Neuronal stem cell (in vitro differentiated cells): ENCODE measurements at regions not wholly inside any gene's neighbourhood (a gene's known extent, or its start where the extent isn't known, plus 50 kb on each side); places are given as distances from the start of the nearest gene placed in this dataset.

Experiments used
- DNase-seq: peaks from one replicate; pipeline ENCODE4 v3.0.0-alpha.2; 2013; ENCODE audit warnings: low spot score
- H2AFZ ChIP-seq: one replicate; pipeline ENCODE4 v1.6.1; 2013; ENCODE audit warnings: mild to moderate bottlenecking, low read length, inconsistent platforms
- H2AK5ac ChIP-seq: 2 replicates; pipeline ENCODE4 v1.6.1; 2013; ENCODE audit warnings: low read depth, mild to moderate bottlenecking, inconsistent platforms, low read length, moderate library complexity, mixed read lengths
- H2BK120ac ChIP-seq: 2 replicates; pipeline ENCODE4 v1.6.1; 2013; ENCODE audit warnings: low read depth, mild to moderate bottlenecking, inconsistent platforms, low read length, moderate library complexity, mixed read lengths
- H2BK12ac ChIP-seq: one replicate; pipeline ENCODE4 v1.6.1; 2013; ENCODE audit warnings: low read length, inconsistent platforms
- H2BK15ac ChIP-seq: 2 replicates; pipeline ENCODE4 v1.6.1; 2013; ENCODE audit warnings: mild to moderate bottlenecking, low read length, inconsistent platforms, mixed read lengths
- H2BK5ac ChIP-seq: one replicate; pipeline ENCODE4 v1.6.1; 2013; ENCODE audit warnings: inconsistent platforms, mild to moderate bottlenecking, low read length, moderate library complexity
- H3K14ac ChIP-seq: one replicate; pipeline ENCODE4 v1.6.1; 2013; ENCODE audit warnings: low read length, inconsistent platforms
- H3K18ac ChIP-seq: 2 replicates; pipeline ENCODE4 v1.6.1; 2013; ENCODE audit warnings: low read length, inconsistent platforms
- H3K23ac ChIP-seq: 2 replicates; pipeline ENCODE4 v1.6.1; 2013; ENCODE audit warnings: low read depth, mild to moderate bottlenecking, mixed read lengths, low read length, inconsistent platforms; ENCODE audit not compliant: poor library complexity
- H3K27ac ChIP-seq: replicated peaks from 3 replicates; pipeline ENCODE4 v1.5.1; 2013; ENCODE audit warnings: low read length, inconsistent platforms
- H3K27me3 ChIP-seq, 3 experiments: 2 replicates each; pipeline ENCODE4 v1.6.1; 2013; ENCODE audit warnings: low read length in 3 of 3, mild to moderate bottlenecking in 2 of 3, inconsistent platforms in 1 of 3, low read depth in 1 of 3, mixed read lengths in 1 of 3, moderate library complexity in 1 of 3; ENCODE audit not compliant: control insufficient read depth in 3 of 3, insufficient read depth in 3 of 3
- H3K36me3 ChIP-seq, 2 donors: replicated peaks in 1 of 2; 2 replicates each; pipeline ENCODE4 v1.6.1; 2013; ENCODE audit warnings: low read length in 2 of 2; ENCODE audit not compliant: control insufficient read depth in 2 of 2, insufficient read depth in 2 of 2
- H3K4ac ChIP-seq: 2 replicates; pipeline ENCODE4 v1.6.1; 2013; ENCODE audit warnings: inconsistent platforms, mild to moderate bottlenecking, low read length, moderate library complexity
- H3K4me1 ChIP-seq, 2 donors: 1 replicate in 1 of 2; 2 replicates in 1 of 2; pipeline ENCODE4 v1.6.1; 2013; ENCODE audit warnings: low read length in 2 of 2, low read depth in 1 of 2; ENCODE audit not compliant: control insufficient read depth in 2 of 2, insufficient read depth in 1 of 2
- H3K4me2 ChIP-seq: one replicate; pipeline ENCODE4 v1.6.1; 2013; ENCODE audit warnings: mild to moderate bottlenecking, low read length, inconsistent platforms; ENCODE audit not compliant: insufficient read depth, poor library complexity, severe bottlenecking
- H3K4me3 ChIP-seq, 2 donors: 2 replicates each; pipeline ENCODE4 v1.5.1; 2013; ENCODE audit warnings: low read length in 2 of 2, mild to moderate bottlenecking in 2 of 2, inconsistent platforms in 1 of 2, moderate library complexity in 1 of 2
- H3K79me1 ChIP-seq: one replicate; pipeline ENCODE4 v1.6.1; 2013; ENCODE audit warnings: low read depth, mild to moderate bottlenecking, inconsistent platforms, low read length, moderate library complexity
- H3K9ac ChIP-seq: one replicate; pipeline ENCODE4 v1.6.1; 2013; ENCODE audit warnings: mild to moderate bottlenecking, low read depth, low read length, inconsistent platforms; ENCODE audit not compliant: poor library complexity
- H3K9me3 ChIP-seq, 2 donors: replicated peaks in 1 of 2; 2 replicates each; pipeline versions ENCODE3 to v1.6.1; 2013; ENCODE audit warnings: low read length in 2 of 2, mild to moderate bottlenecking in 2 of 2, inconsistent platforms in 1 of 2, low read depth in 1 of 2, mixed read lengths in 1 of 2, moderate library complexity in 1 of 2; ENCODE audit not compliant: control insufficient read depth in 2 of 2, insufficient read depth in 1 of 2
- H4K8ac ChIP-seq: one replicate; pipeline ENCODE4 v1.6.1; 2013; ENCODE audit warnings: low read depth, mild to moderate bottlenecking, inconsistent platforms, low read length, moderate library complexity
- H4K91ac ChIP-seq: one replicate; pipeline ENCODE4 v1.6.1; 2013; ENCODE audit warnings: low read length, low read depth, mild to moderate bottlenecking, inconsistent platforms; ENCODE audit not compliant: poor library complexity
- WGBS, 2 donors: extraction: QIAGEN DNeasy Blood & Tissue Kit; methylation state at CpG; one replicate each; pipeline ENCODE4 v1.1.7; 2013; ENCODE audit warnings: missing lambda C conversion rate in 2 of 2, mixed read lengths in 1 of 2; ENCODE audit not compliant: insufficient read length in 2 of 2, insufficient replicate concordance in 1 of 2; ENCODE audit errors: extremely low coverage in 2 of 2; 5-methylcytosine and 5-hydroxymethylcytosine counted together

GRCh38 chr3:13712682-13713180 lies 163.8 kb downstream of the FBLN2 start:
- Histone ChIP-seq H4K91ac (no peak overlapping the region), H3K27ac (no peak overlapping the region), H3K18ac (no peak overlapping the region), H2BK12ac (no peak overlapping the region), H3K4me1 (no peaks in the 10 kb centered on the region), H2BK5ac (no peak overlapping the region), H2BK15ac (no peak overlapping the region), H3K14ac (no peak overlapping the region), H2AK5ac (no peak overlapping the region), H3K9ac (no peak overlapping the region), H4K8ac (no peak overlapping the region), H2AFZ (no peak overlapping the region), H3K23ac (no peak overlapping the region), H2BK120ac (no peak overlapping the region), H3K9me3 (peaks cover 0 to 2% of the 10 kb centered on the region in 2 donors), H3K79me1 (no peaks in the 10 kb centered on the region), H3K36me3 (no peaks in the 10 kb centered on the region), H3K4ac (no peak overlapping the region), H3K27me3 (no peaks in the 10 kb centered on the region), H3K4me2 (no peak overlapping the region), H3K4me3 (no peak overlapping the region)
- no CpG with 5 or more reads among the region's 3 CpGs for WGBS, 2 donors
- DNase-seq: no peak

DNA sequence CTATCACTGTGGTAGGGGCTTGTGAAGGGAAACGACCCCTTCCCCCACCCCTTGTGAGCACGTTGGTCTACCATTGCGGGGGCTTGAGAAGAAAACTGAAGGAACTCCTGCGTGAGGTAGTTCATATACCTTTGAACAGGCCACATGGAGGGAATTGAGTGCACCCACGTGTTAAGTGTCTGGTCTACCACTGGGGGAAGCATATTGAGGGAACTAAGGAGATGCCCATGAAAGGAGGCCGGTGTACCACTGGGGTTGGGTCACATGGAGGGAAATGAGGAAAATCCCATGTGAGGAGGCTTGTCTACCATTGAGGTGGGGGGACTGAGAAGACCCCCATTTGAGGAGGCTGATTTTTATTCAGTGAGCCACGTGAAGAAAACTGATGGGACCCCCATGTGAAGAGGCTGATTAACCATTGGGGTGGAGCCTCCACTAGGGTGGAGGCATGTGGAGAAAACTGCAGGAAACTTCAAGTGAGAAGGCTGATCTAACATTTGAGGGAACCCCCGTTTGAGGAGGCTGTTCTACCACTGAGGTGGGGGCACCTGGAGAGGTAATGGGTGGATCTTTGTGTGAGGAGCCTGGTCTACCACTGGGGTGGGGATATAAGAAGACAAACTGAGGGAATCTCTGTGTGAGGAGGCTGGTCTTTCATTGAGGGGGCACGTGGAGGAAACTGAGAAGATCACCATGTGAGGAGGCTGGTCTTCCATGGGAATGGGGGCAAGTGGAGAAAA lies 163.2 kb downstream of the FBLN2 start:
- no peaks in the 10 kb centered on the region for H3K79me1 ChIP-seq
- no peak overlapping the region for H3K4me2 ChIP-seq
- no peak overlapping the region for H3K14ac ChIP-seq
- no peak overlapping the region for H2AFZ ChIP-seq
- no peak overlapping the region for H3K23ac ChIP-seq
- H3K4me1 ChIP-seq: no peaks in the 10 kb centered on the region
- no peaks in the 10 kb centered on the region for H3K36me3 ChIP-seq
- no peak overlapping the region for H3K27ac ChIP-seq
- H2BK12ac ChIP-seq: no peak overlapping the region
- H3K18ac ChIP-seq: no peak overlapping the region
- H2BK15ac ChIP-seq: no peak overlapping the region
- no CpG with 5 or more reads among the region's 9 CpGs for WGBS, 2 donors
- H3K27me3 ChIP-seq: no peaks in the 10 kb centered on the region
- no peak overlapping the region for H3K9ac ChIP-seq
- peaks cover 0 to 2% of the 10 kb centered on the region in 2 donors for H3K9me3 ChIP-seq
- no peak overlapping the region for H2BK5ac ChIP-seq
- H3K4ac ChIP-seq: no peak overlapping the region
- H4K91ac ChIP-seq: no peak overlapping the region
- no peak overlapping the region for H4K8ac ChIP-seq
- no peak overlapping the region for H2BK120ac ChIP-seq
- no peak overlapping the region for H3K4me3 ChIP-seq
- no peak overlapping the region for H2AK5ac ChIP-seq
- DNase-seq: no peak

DNA sequence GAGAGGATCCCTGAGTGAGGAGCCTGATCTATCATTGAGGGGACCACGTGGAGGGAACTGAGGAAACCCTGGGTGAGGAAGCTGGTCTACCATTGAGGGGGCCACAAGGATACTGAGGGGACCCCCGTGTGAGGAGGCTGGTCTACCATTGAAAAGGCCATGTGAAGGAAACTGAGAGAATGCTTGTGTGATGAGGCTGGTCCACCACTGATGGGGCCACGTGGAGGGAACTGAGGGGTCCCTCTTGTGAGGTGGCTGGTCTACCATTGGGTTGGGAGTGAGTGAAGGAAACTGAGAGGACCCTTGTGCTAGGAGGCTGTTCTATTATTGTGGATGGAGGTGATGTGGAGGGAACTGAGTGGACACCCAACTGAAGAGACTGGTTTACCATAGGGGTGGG lies 161.3 kb downstream of the FBLN2 start:
- Histone ChIP-seq H3K27me3 (no peaks in the 10 kb centered on the region), H2BK120ac (no peak overlapping the region), H3K4me2 (no peak overlapping the region), H2AFZ (no peak overlapping the region), H4K8ac (no peak overlapping the region), H3K23ac (no peak overlapping the region), H3K36me3 (no peaks in the 10 kb centered on the region), H3K4me3 (no peak overlapping the region), H2BK12ac (no peak overlapping the region), H2BK15ac (no peak overlapping the region), H3K18ac (no peak overlapping the region), H3K4ac (no peak overlapping the region), H4K91ac (no peak overlapping the region), H3K4me1 (no peaks in the 10 kb centered on the region), H3K79me1 (no peaks in the 10 kb centered on the region), H2BK5ac (no peak overlapping the region), H2AK5ac (no peak overlapping the region), H3K9ac (no peak overlapping the region), H3K14ac (no peak overlapping the region), H3K27ac (no peak overlapping the region), H3K9me3 (peaks cover 0 to 2% of the 10 kb centered on the region in 2 donors)
- no peak for DNase-seq
- WGBS, 2 donors: no CpG with 5 or more reads among the region's 3 CpGs

DNA sequence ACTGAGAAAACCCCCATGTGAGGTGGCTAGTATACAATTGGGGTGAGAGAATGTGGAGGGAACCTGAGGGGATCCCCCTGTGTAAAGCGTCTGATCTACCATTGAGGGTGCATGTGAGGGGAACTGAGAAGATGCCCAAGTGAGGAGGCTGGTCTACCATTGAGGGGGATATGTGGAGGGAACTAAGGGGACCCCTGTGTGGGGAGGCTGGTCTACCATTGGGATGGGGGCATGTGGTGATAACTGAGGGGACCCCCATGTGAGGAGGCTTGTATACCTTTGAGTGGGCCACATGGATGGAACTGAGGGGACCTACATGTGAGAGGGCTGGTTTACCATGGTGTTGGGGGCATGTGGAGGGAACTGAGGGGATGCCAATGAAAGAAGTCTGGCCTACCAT lies 160.8 kb downstream of the FBLN2 start:
- H3K4me1 ChIP-seq: no peaks in the 10 kb centered on the region
- no peak overlapping the region for H3K14ac ChIP-seq
- no peaks in the 10 kb centered on the region for H3K79me1 ChIP-seq
- no peak overlapping the region for H3K23ac ChIP-seq
- no peak overlapping the region for H3K18ac ChIP-seq
- no peaks in the 10 kb centered on the region for H3K9me3 ChIP-seq
- H3K4me3 ChIP-seq: no peak overlapping the region
- no peak overlapping the region for H3K9ac ChIP-seq
- H3K4ac ChIP-seq: no peak overlapping the region
- H2AFZ ChIP-seq: no peak overlapping the region
- no peak overlapping the region for H3K27ac ChIP-seq
- no peak overlapping the region for H2BK12ac ChIP-seq
- H3K27me3 ChIP-seq: no peaks in the 10 kb centered on the region
- no peaks in the 10 kb centered on the region for H3K36me3 ChIP-seq
- no peak overlapping the region for H2AK5ac ChIP-seq
- no peak overlapping the region for H2BK15ac ChIP-seq
- H4K8ac ChIP-seq: no peak overlapping the region
- H3K4me2 ChIP-seq: no peak overlapping the region
- H4K91ac ChIP-seq: no peak overlapping the region
- no peak for DNase-seq
- no peak overlapping the region for H2BK5ac ChIP-seq
- H2BK120ac ChIP-seq: no peak overlapping the region
- WGBS, 2 donors: no CpG with 5 or more reads among the region's 1 CpG
